ENCODE measurements at regions not wholly inside any gene's neighbourhood (a gene's known extent, or its start where the extent isn't known, plus 50 kb on each side); places are given as distances from the start of the nearest gene placed in this dataset.

DNA sequence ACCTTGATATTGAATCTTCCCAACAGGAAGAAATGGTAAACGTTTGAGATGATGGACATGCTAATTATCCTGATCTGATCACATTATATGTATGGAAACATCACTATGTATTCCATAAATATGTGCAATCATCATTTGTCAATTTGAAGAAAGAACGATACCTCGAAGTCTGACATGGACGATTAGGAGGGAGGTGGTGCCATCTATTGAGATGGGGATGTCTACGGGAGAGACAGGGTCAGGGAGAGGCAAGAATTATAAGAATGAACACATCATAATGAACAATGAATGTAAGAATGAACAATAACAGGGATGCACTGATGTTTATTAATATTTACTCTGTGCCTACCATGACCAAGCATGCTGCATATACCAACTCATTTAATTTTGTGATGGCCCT lies 93.7 kb upstream of the SOD3 start:
- ChIA-PET POLR2A (no interaction called here), CTCF (no interaction called here)
- no peak for TF ChIP-seq NFRKB (IDR thresholded peaks at IDR 0.05)
- no peak for TF ChIP-seq CTBP1 (IDR thresholded peaks at IDR 0.05; ENCODE audit: borderline replicate concordance)
- no peak for TF ChIP-seq FOXK2 (IDR thresholded peaks at IDR 0.05)
- no peak for TF ChIP-seq BHLHE40 (IDR thresholded peaks at IDR 0.05; ENCODE audit: borderline replicate concordance)
- TF ChIP-seq, protein P1, sequence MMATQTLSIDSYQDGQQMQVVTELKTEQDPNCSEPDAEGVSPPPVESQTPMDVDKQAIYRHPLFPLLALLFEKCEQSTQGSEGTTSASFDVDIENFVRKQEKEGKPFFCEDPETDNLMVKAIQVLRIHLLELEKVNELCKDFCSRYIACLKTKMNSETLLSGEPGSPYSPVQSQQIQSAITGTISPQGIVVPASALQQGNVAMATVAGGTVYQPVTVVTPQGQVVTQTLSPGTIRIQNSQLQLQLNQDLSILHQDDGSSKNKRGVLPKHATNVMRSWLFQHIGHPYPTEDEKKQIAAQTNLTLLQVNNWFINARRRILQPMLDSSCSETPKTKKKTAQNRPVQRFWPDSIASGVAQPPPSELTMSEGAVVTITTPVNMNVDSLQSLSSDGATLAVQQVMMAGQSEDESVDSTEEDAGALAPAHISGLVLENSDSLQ (IDR thresholded peaks at IDR 0.05) = no peak
- TF ChIP-seq SP1 (IDR thresholded peaks at IDR 0.05) = no peak
- TF ChIP-seq ARNT (IDR thresholded peaks at IDR 0.05) = no peak
- no peak for TF ChIP-seq FOXA1 (IDR thresholded peaks at IDR 0.05)
- no peak for TF ChIP-seq ELF4 (IDR thresholded peaks at IDR 0.05)
- TF ChIP-seq LEF1 (IDR thresholded peaks at IDR 0.05; ENCODE audit: borderline replicate concordance) = no peak
- TF ChIP-seq FOXM1 (IDR thresholded peaks at IDR 0.05; ENCODE audit: borderline replicate concordance) = no peak
- TF ChIP-seq ZNF384 (IDR thresholded peaks at IDR 0.05) = no peak
- no peak for TF ChIP-seq HDGF (IDR thresholded peaks at IDR 0.05; ENCODE audit: borderline replicate concordance)
- TF ChIP-seq TARDBP (IDR thresholded peaks at IDR 0.05) = no peak
- no peak for TF ChIP-seq SUZ12 (IDR thresholded peaks at IDR 0.05)
- TF ChIP-seq L3MBTL2 (conservative IDR thresholded peaks at IDR 0.05) = no peak
- no peak for DNase-seq (ENCODE audit: extremely low spot score)

DNA sequence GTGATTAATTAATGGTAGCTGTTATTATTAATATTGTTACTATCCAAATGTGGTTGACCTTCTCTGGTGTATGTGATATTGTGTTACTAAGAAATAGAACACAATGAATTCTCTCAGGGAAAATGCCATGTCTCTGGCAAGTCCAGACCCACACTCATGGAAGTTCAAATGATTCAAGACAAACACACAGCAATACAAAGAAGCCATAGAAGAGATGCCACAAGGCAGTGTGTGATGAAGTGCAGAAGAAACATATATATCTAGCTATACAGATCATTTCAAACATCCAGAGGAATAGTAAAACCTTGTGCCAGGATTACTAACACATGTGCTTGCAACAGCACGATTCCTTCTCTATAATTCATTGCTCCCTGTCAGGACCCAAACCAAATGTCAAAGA lies 93.1 kb upstream of the SOD3 start:
- no peak for DNase-seq (ENCODE audit: extremely low spot score)
- POLR2A ChIA-PET = no interaction called here
- CTCF ChIA-PET = no interaction called here
- TF ChIP-seq CTBP1 (IDR thresholded peaks at IDR 0.05; ENCODE audit: borderline replicate concordance) = no peak
- no peak for TF ChIP-seq FOXK2 (IDR thresholded peaks at IDR 0.05)
- no peak for TF ChIP-seq NFRKB (IDR thresholded peaks at IDR 0.05)
- TF ChIP-seq HDGF (IDR thresholded peaks at IDR 0.05; ENCODE audit: borderline replicate concordance) = no peak
- TF ChIP-seq BHLHE40 (IDR thresholded peaks at IDR 0.05; ENCODE audit: borderline replicate concordance) = no peak

DNA sequence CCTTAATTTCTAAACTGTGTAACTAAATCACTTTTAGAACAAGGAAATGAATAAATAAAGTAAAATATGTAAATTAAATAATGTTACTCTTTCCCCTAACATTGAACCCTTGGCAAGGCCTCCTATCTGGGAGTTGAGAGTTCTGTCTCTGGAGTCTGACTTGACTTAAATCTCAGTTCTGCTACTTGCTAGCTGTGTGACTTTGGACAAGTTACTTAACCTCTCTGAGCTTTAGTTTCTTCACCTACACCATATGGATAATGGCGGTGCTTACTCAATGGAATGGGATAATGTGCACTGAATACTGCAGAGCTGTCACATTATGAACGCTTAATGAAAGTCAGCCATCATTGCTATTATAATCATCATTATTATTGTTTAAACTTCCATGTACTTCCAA lies 92.1 kb upstream of the SOD3 start:
- no peak for DNase-seq (ENCODE audit: extremely low spot score)
- TF ChIP-seq NFRKB (IDR thresholded peaks at IDR 0.05) (no peak), TARDBP (IDR thresholded peaks at IDR 0.05) (no peak), CTBP1 (IDR thresholded peaks at IDR 0.05; ENCODE audit: borderline replicate concordance) (no peak), SUZ12 (IDR thresholded peaks at IDR 0.05) (no peak), SP1 (IDR thresholded peaks at IDR 0.05) (no peak), BHLHE40 (IDR thresholded peaks at IDR 0.05; ENCODE audit: borderline replicate concordance) (no peak), LEF1 (IDR thresholded peaks at IDR 0.05; ENCODE audit: borderline replicate concordance) (no peak), ELF4 (IDR thresholded peaks at IDR 0.05) (no peak)
- CTCF ChIA-PET = no interaction called here

GRCh38 chr4:24704149-24704548 lies 91.2 kb upstream of the SOD3 start:
- TF ChIP-seq SUZ12 (IDR thresholded peaks at IDR 0.05) (no peak), FOXM1 (IDR thresholded peaks at IDR 0.05; ENCODE audit: borderline replicate concordance) (no peak), TARDBP (IDR thresholded peaks at IDR 0.05) (no peak), NFRKB (IDR thresholded peaks at IDR 0.05) (no peak), BHLHE40 (IDR thresholded peaks at IDR 0.05; ENCODE audit: borderline replicate concordance) (no peak), CTBP1 (IDR thresholded peaks at IDR 0.05; ENCODE audit: borderline replicate concordance) (no peak), ELF4 (IDR thresholded peaks at IDR 0.05) (no peak), SP1 (IDR thresholded peaks at IDR 0.05) (no peak), FOXA1 (IDR thresholded peaks at IDR 0.05) (no peak)
- ChIA-PET POLR2A (no interaction called here), CTCF (no interaction called here)
- no peak for DNase-seq (ENCODE audit: extremely low spot score)

More for the DNA sequence above, 92.1 kb upstream of the SOD3 start:
- POLR2A ChIA-PET = no interaction called here

DNA sequence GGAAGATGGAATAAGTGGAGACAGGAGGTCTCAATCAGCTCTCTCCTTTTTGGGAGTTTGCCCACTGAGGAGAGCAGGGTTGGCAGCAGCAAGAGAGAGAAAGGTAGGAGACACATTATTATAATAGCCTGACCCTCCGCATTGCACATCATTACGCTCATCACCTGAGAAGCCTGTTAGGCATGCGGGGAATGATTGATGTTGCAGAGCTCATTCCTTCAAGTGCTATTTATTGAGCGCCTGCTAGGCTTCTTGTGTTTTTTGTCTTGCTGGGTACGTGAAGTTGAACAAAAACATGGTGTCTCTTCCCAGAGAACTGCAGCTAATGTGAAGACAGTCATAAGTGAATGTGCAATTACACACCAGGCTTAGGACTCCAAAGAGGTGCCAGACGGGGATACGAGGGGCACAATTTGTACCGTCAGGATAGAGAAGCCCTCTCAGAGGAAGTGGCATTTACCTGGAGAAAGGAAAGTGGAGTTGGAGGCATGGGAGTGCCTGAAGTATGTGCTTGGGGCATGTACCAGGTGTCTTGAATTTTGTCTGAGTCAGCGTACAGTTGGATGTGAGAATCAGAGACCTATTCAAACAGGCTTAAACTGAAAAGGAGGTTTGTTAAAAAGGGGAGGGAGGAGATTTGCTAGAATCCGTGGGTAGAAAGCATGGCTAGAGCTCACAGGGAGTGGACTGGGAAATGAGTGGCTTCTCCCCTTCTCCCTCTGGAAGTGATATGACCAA lies 90.2 kb upstream of the SOD3 start:
- no peak for DNase-seq (ENCODE audit: extremely low spot score)
- CTCF ChIA-PET = no interaction called here
- TF ChIP-seq LEF1 (IDR thresholded peaks at IDR 0.05; ENCODE audit: borderline replicate concordance) = no peak
- no peak for TF ChIP-seq FOXA1 (IDR thresholded peaks at IDR 0.05)
- TF ChIP-seq L3MBTL2 (conservative IDR thresholded peaks at IDR 0.05) = no peak
- TF ChIP-seq SUZ12 (IDR thresholded peaks at IDR 0.05) = no peak
- TF ChIP-seq SP1 (IDR thresholded peaks at IDR 0.05) = no peak
- no peak for TF ChIP-seq TARDBP (IDR thresholded peaks at IDR 0.05)
- TF ChIP-seq CTBP1 (IDR thresholded peaks at IDR 0.05; ENCODE audit: borderline replicate concordance) = no peak
- TF ChIP-seq ARNT (IDR thresholded peaks at IDR 0.05) = no peak
- no peak for TF ChIP-seq ELF4 (IDR thresholded peaks at IDR 0.05)
- TF ChIP-seq FOXM1 (IDR thresholded peaks at IDR 0.05; ENCODE audit: borderline replicate concordance) = no peak
- no peak for TF ChIP-seq ZNF384 (IDR thresholded peaks at IDR 0.05)
- TF ChIP-seq, protein P1 (IDR thresholded peaks at IDR 0.05) = no peak
- no peak for TF ChIP-seq NFRKB (IDR thresholded peaks at IDR 0.05)
- TF ChIP-seq FOXK2 (IDR thresholded peaks at IDR 0.05) = no peak
- POLR2A ChIA-PET = no interaction called here

- CTCF ChIA-PET = no interaction called here
- POLR2A ChIA-PET = no interaction called here
- DNase-seq (ENCODE audit: extremely low spot score) = no peak
- TF ChIP-seq FOXM1 (IDR thresholded peaks at IDR 0.05; ENCODE audit: borderline replicate concordance) (no peak), TARDBP (IDR thresholded peaks at IDR 0.05) (no peak), ZNF384 (IDR thresholded peaks at IDR 0.05) (no peak), LEF1 (IDR thresholded peaks at IDR 0.05; ENCODE audit: borderline replicate concordance) (no peak), FOXA1 (IDR thresholded peaks at IDR 0.05) (no peak), NFRKB (IDR thresholded peaks at IDR 0.05) (no peak), HDGF (IDR thresholded peaks at IDR 0.05; ENCODE audit: borderline replicate concordance) (no peak), L3MBTL2 (conservative IDR thresholded peaks at IDR 0.05) (no peak), FOXK2 (IDR thresholded peaks at IDR 0.05) (no peak)
Measured at GRCh38 chr4:24713604-24714003, 81.8 kb upstream of the SOD3 start.

- TF ChIP-seq HDGF (IDR thresholded peaks at IDR 0.05; ENCODE audit: borderline replicate concordance) (no peak), BHLHE40 (IDR thresholded peaks at IDR 0.05; ENCODE audit: borderline replicate concordance) (no peak), ZNF384 (IDR thresholded peaks at IDR 0.05) (no peak), TARDBP (IDR thresholded peaks at IDR 0.05) (no peak), L3MBTL2 (conservative IDR thresholded peaks at IDR 0.05) (no peak)
- TF ChIP-seq, protein P1 (IDR thresholded peaks at IDR 0.05) = no peak
- CTCF ChIA-PET = no interaction called here
- POLR2A ChIA-PET = no interaction called here
- DNase-seq (ENCODE audit: extremely low spot score) = no peak
Measured at GRCh38 chr4:24719615-24720014, 75.8 kb upstream of the SOD3 start.

All from HEK293T (cell line).